ENCODE measurements at regions not wholly inside any gene's neighbourhood (a gene's known extent, or its start where the extent isn't known, plus 50 kb on each side); places are given as distances from the start of the nearest gene placed in this dataset.

DNA sequence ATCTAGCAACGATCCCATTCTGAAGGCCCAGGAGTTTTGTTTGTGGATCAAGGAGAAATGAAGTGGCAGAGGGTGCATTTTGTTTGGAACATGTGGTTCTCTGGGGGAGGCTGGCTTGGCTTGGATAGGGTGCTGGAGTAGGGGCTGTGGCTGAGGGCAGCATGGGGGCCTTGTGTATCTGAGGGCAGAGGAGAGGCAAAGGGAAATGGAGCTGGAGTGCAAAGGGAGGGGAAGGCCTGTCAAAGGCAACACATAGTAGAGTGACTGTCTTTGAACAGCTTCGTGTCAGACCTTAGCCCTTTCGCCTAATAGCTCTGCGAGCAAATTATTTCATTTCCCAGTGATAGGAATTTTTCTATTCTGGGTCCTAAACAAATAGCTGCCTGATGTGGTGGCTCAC lies 187.2 kb downstream of the KCNRG start:
- no peaks in the 10 kb centered on the region for H3K27me3 ChIP-seq
- no peaks in the 10 kb centered on the region for H3K36me3 ChIP-seq
- H3K27ac ChIP-seq: no peak overlapping the region
- H3K9me3 ChIP-seq: no peaks in the 10 kb centered on the region
- H3K4me3 ChIP-seq: no peak overlapping the region
- no peak for TF ChIP-seq Cebpa-rat (IDR thresholded peaks at IDR 0.05)
- no peak overlapping the region for H3K4me2 ChIP-seq
- H4K20me1 ChIP-seq: no peaks in the 10 kb centered on the region
- H3K9ac ChIP-seq: no peak overlapping the region
- no peaks in the 10 kb centered on the region for H3K4me1 ChIP-seq

DNA sequence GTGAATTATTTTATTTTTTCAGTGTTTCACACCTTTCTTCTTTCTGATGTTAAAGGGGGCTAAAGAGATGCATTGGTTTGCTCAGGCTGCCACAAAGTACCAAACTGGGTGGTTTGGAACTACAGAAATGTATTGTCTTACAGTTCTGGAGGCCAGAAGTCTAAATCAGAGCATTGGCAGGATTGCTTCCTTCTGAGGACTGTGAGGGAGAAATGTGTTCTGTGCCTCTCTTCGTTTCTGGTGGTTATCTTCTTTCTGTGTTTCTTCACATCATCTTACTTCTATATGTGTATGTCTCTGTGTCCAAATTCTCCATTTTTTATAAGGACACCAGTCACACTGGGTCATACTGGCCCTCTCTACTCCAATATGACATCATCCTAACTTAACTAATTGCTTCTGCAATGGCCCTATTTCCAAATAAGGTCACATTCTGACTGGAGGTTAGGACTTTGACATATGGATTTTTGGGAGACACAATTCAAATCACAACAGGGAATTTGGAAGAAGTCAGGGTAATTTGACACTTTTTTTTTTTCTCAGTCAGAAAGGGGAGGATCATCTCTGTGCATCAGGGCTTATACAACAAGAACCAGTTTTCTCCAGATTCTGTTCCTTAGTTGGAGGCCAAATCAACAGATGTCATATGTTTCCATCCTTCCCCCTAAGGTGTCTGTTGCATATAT lies 188.2 kb downstream of the KCNRG start:
- Histone ChIP-seq H4K20me1 (no peaks in the 10 kb centered on the region), H3K27me3 (no peaks in the 10 kb centered on the region), H3K9me3 (no peaks in the 10 kb centered on the region), H3K4me1 (peaks cover 4% of the 10 kb centered on the region), H3K36me3 (no peaks in the 10 kb centered on the region), H3K4me3 (no peak overlapping the region), H3K9ac (no peak overlapping the region), H3K4me2 (no peak overlapping the region), H3K27ac (no peak overlapping the region)
- TF ChIP-seq Cebpa-rat (IDR thresholded peaks at IDR 0.05): no peak

DNA sequence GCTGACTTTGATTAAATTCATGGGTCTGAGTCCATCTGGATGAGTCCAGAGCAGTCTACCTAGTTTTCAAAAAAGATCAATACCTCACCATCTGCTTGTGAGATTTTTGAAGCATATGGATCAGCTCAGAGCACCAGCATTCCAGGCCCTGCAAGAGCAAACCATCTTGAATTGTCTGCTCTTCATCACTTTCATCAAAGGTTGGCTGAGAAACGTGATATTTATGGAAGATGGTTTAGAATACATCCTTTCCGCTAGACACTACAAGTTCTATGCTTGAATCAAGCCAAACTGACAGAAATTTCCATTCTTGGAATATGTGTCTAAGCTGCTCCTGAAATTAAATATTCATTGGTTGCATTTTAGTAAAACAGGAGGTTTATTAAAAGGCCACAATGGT lies 190.3 kb downstream of the KCNRG start:
- no peak overlapping the region for H3K4me3 ChIP-seq
- peaks cover 19% of the 10 kb centered on the region for H3K4me1 ChIP-seq
- H3K27me3 ChIP-seq: no peaks in the 10 kb centered on the region
- H3K27ac ChIP-seq: no peak overlapping the region
- no peaks in the 10 kb centered on the region for H3K36me3 ChIP-seq
- H3K4me2 ChIP-seq: no peak overlapping the region
- no peak overlapping the region for H3K9ac ChIP-seq
- TF ChIP-seq Cebpa-rat (IDR thresholded peaks at IDR 0.05): no peak
- H3K9me3 ChIP-seq: no peaks in the 10 kb centered on the region
- H4K20me1 ChIP-seq: no peaks in the 10 kb centered on the region

DNA sequence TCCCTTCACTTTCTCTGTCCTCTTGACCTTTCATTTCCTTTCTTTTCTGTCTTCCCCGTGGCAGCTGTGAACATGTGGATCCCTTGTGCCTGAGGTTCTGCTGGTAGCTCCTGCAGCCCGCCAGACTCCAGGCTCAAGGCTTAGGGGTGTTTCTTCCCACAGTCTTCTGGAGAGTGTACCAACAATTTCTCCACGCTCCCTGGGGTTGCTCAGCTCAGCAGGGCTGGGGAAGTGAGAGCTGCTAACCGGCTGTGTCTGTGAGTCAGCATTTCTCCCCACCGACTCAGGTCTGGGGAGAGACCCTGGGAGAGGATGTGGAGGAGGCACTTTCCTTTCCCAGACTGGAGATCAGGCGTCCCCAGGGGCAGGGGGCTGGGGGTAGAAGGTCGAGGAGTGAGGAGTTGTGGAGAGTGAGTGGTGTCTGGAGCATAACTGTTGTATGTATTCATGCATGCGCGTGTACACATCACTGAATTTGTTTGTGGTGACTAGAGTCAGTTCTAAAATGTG lies 193.6 kb downstream of the KCNRG start:
- Histone ChIP-seq H3K36me3 (no peaks in the 10 kb centered on the region), H3K27me3 (no peaks in the 10 kb centered on the region), H3K4me1 (peaks cover 19% of the 10 kb centered on the region), H3K9me3 (peaks cover 18% of the 10 kb centered on the region), H3K4me2 (peak overlapping the region; percentile 70), H3K27ac (peak overlapping the region; percentile 65), H3K9ac (peak overlapping the region; percentile 42; the same call in 1 of the 2 replicates), H4K20me1 (no peaks in the 10 kb centered on the region), H3K4me3 (no peak overlapping the region)
- no peak for TF ChIP-seq Cebpa-rat (IDR thresholded peaks at IDR 0.05)

DNA sequence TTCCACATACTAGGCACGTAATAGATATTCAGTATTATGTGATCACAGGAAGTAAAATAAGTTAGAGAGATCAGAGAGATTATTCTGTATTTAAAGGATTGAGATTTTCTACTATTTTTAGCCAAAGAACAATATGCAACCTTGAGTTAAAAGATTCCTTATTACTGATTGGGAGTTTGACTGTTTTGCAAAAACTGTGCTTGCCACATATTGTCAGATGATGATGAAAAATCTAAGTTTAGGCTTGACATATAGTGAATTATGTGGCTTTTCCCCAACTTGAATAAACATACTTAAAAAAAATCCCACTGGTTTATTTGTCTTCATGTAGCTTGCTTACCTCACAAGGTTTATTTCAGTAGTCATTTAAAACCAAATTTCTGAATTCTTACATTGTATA lies 194.4 kb downstream of the KCNRG start:
- Histone ChIP-seq H3K27me3 (no peaks in the 10 kb centered on the region), H3K9me3 (peaks cover 22% of the 10 kb centered on the region), H3K4me1 (peaks cover 19% of the 10 kb centered on the region), H4K20me1 (no peaks in the 10 kb centered on the region), H3K36me3 (no peaks in the 10 kb centered on the region), H3K27ac (no peak overlapping the region), H3K4me3 (no peak overlapping the region), H3K4me2 (peak overlapping the region; percentile 70; the same call in 1 of the 2 replicates), H3K9ac (no peak overlapping the region)
- no peak for TF ChIP-seq Cebpa-rat (IDR thresholded peaks at IDR 0.05)

DNA sequence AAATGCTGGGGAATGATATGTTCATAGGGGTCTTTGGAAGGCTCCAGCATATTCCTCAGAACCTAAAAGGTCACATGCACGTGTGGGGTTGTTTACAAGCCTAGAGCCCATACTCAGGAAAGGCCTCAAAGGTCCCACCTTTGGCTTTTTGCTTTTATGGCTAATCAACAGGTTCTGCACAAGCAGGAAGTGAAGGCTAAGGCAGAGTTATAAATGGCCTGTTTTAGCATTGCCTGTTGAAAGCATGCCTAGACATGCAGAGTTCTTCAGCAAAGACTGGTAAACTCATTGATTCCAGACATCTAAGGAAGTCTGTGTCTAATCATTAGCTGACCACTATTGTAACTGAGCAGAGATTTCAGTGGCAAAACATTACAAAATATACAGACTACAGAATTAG lies 198.3 kb downstream of the KCNRG start:
- Histone ChIP-seq H3K9me3 (peaks cover 26% of the 10 kb centered on the region), H3K4me2 (no peak overlapping the region), H3K9ac (no peak overlapping the region), H3K36me3 (no peaks in the 10 kb centered on the region), H3K27me3 (no peaks in the 10 kb centered on the region), H3K4me1 (peaks cover 14% of the 10 kb centered on the region), H4K20me1 (no peaks in the 10 kb centered on the region), H3K27ac (no peak overlapping the region), H3K4me3 (no peak overlapping the region)
- no peak for TF ChIP-seq Cebpa-rat (IDR thresholded peaks at IDR 0.05)

DNA sequence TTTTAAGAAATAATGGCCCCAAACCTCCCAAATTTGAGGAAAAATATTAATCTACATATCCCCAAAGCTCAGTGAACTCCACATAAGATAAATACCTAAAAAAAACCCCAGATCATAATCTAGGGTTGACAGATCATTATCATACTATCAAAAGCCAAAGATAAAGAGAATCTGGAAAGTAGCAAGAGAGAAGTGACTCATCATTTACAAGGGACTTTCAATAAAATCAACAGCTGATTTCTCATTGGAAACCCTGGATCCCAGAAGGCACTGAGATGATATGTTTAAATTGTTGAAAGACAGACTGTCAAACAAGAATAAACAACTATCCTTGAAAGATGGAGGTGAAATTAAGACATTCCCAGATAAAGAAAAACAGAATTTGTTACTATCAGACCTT lies 199.3 kb downstream of the KCNRG start:
- H3K9ac ChIP-seq: no peak overlapping the region
- H3K4me3 ChIP-seq: no peak overlapping the region
- peaks cover 4% of the 10 kb centered on the region for H3K4me1 ChIP-seq
- H3K36me3 ChIP-seq: no peaks in the 10 kb centered on the region
- no peak overlapping the region for H3K4me2 ChIP-seq
- TF ChIP-seq Cebpa-rat (IDR thresholded peaks at IDR 0.05): no peak
- no peaks in the 10 kb centered on the region for H4K20me1 ChIP-seq
- no peak overlapping the region for H3K27ac ChIP-seq
- peaks cover 26% of the 10 kb centered on the region for H3K9me3 ChIP-seq
- no peaks in the 10 kb centered on the region for H3K27me3 ChIP-seq

DNA sequence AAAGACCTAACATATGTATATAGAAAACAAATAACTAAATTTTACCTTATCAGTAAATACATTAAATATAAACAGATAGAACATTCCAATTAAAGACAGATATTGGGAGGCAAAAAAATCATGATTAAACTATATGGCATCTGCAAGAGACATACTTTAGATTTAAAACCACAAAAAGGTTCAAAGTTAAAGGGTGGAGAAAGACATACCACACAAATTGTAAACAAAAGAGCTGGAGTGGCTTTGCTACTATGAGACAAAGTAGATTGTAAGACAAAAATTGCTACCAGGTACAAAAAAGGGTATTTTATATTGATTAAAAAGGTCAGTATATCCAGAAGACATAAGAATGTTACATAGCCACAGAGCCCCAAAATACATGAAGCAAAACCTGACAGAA lies 200.2 kb downstream of the KCNRG start:
- H3K4me3 ChIP-seq: no peak overlapping the region
- no peak overlapping the region for H3K9ac ChIP-seq
- H3K4me2 ChIP-seq: no peak overlapping the region
- H4K20me1 ChIP-seq: no peaks in the 10 kb centered on the region
- H3K4me1 ChIP-seq: no peaks in the 10 kb centered on the region
- TF ChIP-seq Cebpa-rat (IDR thresholded peaks at IDR 0.05): no peak
- H3K9me3 ChIP-seq: peaks cover 26% of the 10 kb centered on the region
- H3K27ac ChIP-seq: no peak overlapping the region
- H3K27me3 ChIP-seq: no peaks in the 10 kb centered on the region
- H3K36me3 ChIP-seq: no peaks in the 10 kb centered on the region

DNA sequence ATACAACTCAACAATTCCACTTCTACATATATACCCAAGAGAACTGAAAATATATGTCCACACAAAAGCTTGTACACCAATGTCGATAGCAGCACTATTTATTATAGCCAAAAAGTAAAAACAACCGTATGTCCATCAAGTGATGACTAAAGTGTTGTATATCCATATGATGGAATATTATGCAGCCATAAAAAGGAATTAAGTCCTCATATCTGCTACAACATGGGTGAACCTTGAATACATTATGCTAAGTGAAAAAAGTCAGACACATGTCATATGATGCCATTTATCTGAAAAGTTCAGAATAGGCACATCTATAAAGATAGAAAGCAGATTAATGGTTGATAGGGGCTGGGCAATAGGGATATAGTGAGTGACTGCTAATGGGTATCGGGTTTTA lies 204.5 kb downstream of the KCNRG start:
- TF ChIP-seq Cebpa-rat (IDR thresholded peaks at IDR 0.05): no peak
- Histone ChIP-seq H3K4me1 (peaks cover 8% of the 10 kb centered on the region; the same call in 1 of the 2 replicates), H3K9me3 (peaks cover 4% of the 10 kb centered on the region; the same call in 1 of the 2 replicates), H3K27ac (no peak overlapping the region), H3K4me3 (no peak overlapping the region), H3K36me3 (no peaks in the 10 kb centered on the region), H3K27me3 (no peaks in the 10 kb centered on the region), H4K20me1 (no peaks in the 10 kb centered on the region), H3K9ac (no peak overlapping the region), H3K4me2 (no peak overlapping the region)

DNA sequence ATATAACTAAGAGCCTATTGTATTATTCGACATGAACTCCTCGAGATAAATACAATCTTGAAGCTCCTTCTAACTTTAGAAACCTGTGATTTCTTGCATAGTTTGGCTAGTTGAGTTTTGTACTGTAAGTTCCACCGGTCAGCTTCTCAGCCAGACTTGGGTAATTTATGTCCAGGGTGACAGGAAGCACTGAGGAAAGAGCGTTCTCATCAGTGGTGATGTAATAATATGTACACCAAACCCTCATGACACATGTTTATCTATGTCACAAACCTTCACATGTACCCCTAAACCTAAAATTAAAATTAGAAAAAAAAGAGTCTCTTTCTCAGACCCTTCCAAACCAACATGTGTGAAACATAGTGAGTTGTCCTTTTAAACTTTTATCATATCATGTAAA lies 205.7 kb downstream of the KCNRG start:
- no peak overlapping the region for H3K27ac ChIP-seq
- no peak for TF ChIP-seq Cebpa-rat (IDR thresholded peaks at IDR 0.05)
- no peak overlapping the region for H3K9ac ChIP-seq
- no peak overlapping the region for H3K4me2 ChIP-seq
- no peaks in the 10 kb centered on the region for H3K27me3 ChIP-seq
- H3K9me3 ChIP-seq: peaks cover 4% of the 10 kb centered on the region; the same call in 1 of the 2 replicates
- no peaks in the 10 kb centered on the region for H4K20me1 ChIP-seq
- H3K4me1 ChIP-seq: peaks cover 9% of the 10 kb centered on the region
- no peak overlapping the region for H3K4me3 ChIP-seq
- H3K36me3 ChIP-seq: no peaks in the 10 kb centered on the region

Data from BLaER1 (cell line).